Fibroblast of mammary gland (primary cell): ENCODE measurements at regions not wholly inside any gene's neighbourhood (a gene's known extent, or its start where the extent isn't known, plus 50 kb on each side); places are given as distances from the start of the nearest gene placed in this dataset.
"Not testable (repeated sequence)": the region's sequence is repeated elsewhere in the genome, so short reads cannot be mapped to it uniquely, and the experiment has no call there.

Experiments
- DNase-seq: peaks from one replicate; pipeline ENCODE4 v3.0.0-alpha.2; 2010; ENCODE audit warnings: low read depth
- H3K4me3 ChIP-seq: 2 replicates; pipeline ENCODE4 v1.5.1; 2011; ENCODE audit warnings: low read depth, mild to moderate bottlenecking, low read length, moderate library complexity; ENCODE audit not compliant: control insufficient read depth
- CTCF ChIP-seq: conservative IDR thresholded peaks from 2 replicates; pipeline ENCODE4 v1.5.1; 2011; ENCODE audit warnings: low read depth, low read length, inconsistent platforms; ENCODE audit not compliant: control insufficient read depth, insufficient read depth

GRCh38 chr13:44735806-44736205 is 159.7 kb upstream of the TSC22D1 start:
- no peak overlapping the region for H3K4me3 ChIP-seq
- TF ChIP-seq CTCF, result no peak
- DNase-seq, result no peak

DNA sequence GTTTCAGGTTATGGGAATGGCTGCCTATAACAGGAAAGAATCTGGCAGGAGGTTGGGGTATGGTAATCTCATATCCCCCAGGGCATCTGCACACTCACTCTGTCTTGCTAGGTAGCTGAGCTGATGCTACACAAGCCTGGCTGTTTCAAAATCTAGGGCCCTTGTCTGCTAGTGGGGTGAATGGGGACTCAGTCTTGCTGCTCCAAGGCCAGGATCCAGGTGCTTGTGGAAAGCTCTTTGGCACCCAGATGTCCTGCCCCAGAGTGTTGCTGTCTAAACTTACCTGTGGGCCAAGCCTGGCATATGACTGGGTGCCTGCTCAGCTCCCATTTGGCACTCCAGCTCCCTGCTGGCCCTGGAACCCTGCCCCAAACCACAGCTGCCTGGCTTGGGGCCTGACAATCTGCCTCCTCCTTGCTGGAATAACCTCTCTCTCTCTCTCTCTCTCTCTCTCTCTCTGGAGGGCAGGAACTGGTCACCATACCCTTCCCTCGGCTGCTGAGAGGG is 158.1 kb upstream of the TSC22D1 start:
- H3K4me3 ChIP-seq, result no peak overlapping the region
- no peak for TF ChIP-seq CTCF
- peak; percentile 82 for DNase-seq

- no peak for TF ChIP-seq CTCF
Measured at GRCh38 chr13:44732503-44733098, 156.5 kb upstream of the TSC22D1 start.

GRCh38 chr13:44730851-44731250 is 154.7 kb upstream of the TSC22D1 start:
- DNase-seq, result no peak
- H3K4me3 ChIP-seq, result no peak overlapping the region
- TF ChIP-seq CTCF, result no peak

More at GRCh38 chr13:44732503-44733098, 156.5 kb upstream of the TSC22D1 start:
- no peak for DNase-seq
- no peak overlapping the region for H3K4me3 ChIP-seq

- no peak for DNase-seq
- no peak overlapping the region for H3K4me3 ChIP-seq
- no peak for TF ChIP-seq CTCF
Measured at GRCh38 chr13:44730099-44730498, 154.0 kb upstream of the TSC22D1 start.

GRCh38 chr13:44727591-44727990 is 151.5 kb upstream of the TSC22D1 start:
- not testable (repeated sequence) for H3K4me3 ChIP-seq, DNase-seq

DNA sequence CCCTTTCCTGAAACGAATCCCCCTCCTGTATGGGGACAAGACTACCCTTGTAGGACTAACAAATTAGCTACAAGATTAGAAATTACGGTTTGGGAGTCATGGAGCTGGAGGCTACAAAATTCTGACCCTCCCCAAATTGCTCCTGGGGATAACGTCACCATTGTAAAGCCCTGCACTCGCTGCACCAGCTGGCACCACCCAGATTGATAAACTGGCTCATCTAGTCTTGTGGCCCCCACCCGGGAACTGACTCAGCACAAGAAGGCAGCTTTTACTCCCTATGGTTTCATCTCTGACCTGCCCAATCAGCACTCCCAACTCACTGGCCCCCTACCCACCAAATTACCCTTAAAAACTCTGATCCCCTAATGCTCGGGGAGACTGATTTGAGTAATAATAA is 150.6 kb upstream of the TSC22D1 start:
- no peak for DNase-seq
- H3K4me3 ChIP-seq, result no peak overlapping the region
- no peak for TF ChIP-seq CTCF
